NT2/D1 (cell line): ENCODE measurements at regions not wholly inside any gene's neighbourhood (a gene's known extent, or its start where the extent isn't known, plus 50 kb on each side); places are given as distances from the start of the nearest gene placed in this dataset.

Experiments
- DNase-seq: peaks from one replicate; pipeline ENCODE4 v3.0.0-alpha.2; 2011; ENCODE audit warnings: low read depth, low spot score
- H3K27me3 ChIP-seq: 2 replicates; pipeline ENCODE4 v1.6.0; 2011; ENCODE audit warnings: mild to moderate bottlenecking; ENCODE audit not compliant: insufficient read length, insufficient read depth
- H3K36me3 ChIP-seq: 2 replicates; pipeline ENCODE4 v1.6.1; 2011; ENCODE audit warnings: mild to moderate bottlenecking, low read length, mixed read lengths; ENCODE audit not compliant: insufficient read depth, insufficient read length
- H3K4me1 ChIP-seq: 2 replicates; pipeline ENCODE4 v1.5.1; 2011; ENCODE audit not compliant: insufficient read depth, insufficient read length
- H3K4me3 ChIP-seq: 2 replicates; pipeline ENCODE4 v1.5.1; 2011; ENCODE audit warnings: low read depth; ENCODE audit not compliant: insufficient read length
- H3K9ac ChIP-seq: 2 replicates; pipeline ENCODE4 v1.6.0; 2011; ENCODE audit warnings: low read depth; ENCODE audit not compliant: insufficient read length
- H3K9me3 ChIP-seq: 2 replicates; pipeline ENCODE4 v1.5.1; 2011; ENCODE audit warnings: mild to moderate bottlenecking, low read length; ENCODE audit not compliant: insufficient read depth
- SUZ12 ChIP-seq: IDR thresholded peaks from 2 replicates; pipeline ENCODE4 v1.6.1; 2011; ENCODE audit not compliant: insufficient read length, insufficient read depth; ENCODE audit errors: extremely low read depth
- YY1 ChIP-seq: IDR thresholded peaks from 2 replicates; pipeline ENCODE4 v1.6.1; 2011; ENCODE audit not compliant: insufficient read length, insufficient read depth
- ZNF274 ChIP-seq: IDR thresholded peaks from 2 replicates; pipeline ENCODE4 v1.6.1; 2011; ENCODE audit warnings: mild to moderate bottlenecking, low read depth, low read length

DNA sequence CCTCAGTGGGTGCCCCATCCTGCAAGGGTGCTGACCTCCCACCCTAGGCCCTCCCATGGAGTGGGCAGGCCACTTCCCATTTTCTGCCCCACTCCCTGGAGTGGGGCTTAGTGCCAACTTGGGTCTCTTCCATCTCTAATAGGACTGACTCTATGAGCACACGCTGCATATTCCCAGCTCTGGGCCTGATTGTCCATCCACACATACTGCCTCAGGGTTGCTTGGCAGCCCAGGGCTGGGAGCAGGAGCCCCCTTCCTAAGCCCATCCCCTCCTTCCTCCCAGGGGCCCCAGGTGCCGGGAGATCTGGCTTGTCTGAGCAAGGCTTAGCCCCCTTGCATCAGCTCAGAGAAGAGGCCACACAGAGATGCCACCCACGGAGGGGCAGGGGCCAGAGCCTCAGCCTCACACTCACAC, 55.1 kb downstream of the PJA1 start:
- DNase-seq: no peak
- Histone ChIP-seq H3K4me1 (peaks cover 20% of the 10 kb centered on the region), H3K36me3 (no peaks in the 10 kb centered on the region)

DNA sequence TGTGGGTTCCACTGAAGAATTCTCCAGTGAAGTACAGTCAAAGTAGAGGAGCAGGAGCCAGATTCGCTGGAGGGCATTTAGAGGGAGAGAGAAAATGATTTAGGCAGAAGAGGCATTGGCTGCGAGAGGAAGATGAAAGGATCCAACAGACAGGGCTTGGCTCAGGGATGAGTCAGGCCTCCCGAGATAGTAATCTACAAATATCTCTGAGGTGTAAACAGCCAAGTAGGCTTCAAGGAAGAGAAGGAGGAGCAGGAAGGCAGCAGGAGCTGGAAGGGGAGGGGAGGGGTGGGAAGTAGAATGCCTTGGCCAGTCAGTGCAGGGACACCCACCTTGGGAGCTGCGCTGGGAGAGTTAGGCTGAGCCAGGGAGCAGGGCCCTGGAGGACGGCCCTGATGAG, 55.5 kb downstream of the PJA1 start:
- peaks cover 20% of the 10 kb centered on the region for H3K4me1 ChIP-seq
- TF ChIP-seq YY1 (no peak), SUZ12 (no peak), ZNF274 (no peak)

More for the DNA sequence above, 55.1 kb downstream of the PJA1 start:
- Histone ChIP-seq H3K9ac (peak overlapping the region; percentile 26), H3K27me3 (peaks cover 3% of the 10 kb centered on the region), H3K4me3 (no peak overlapping the region), H3K9me3 (no peaks in the 10 kb centered on the region)
- TF ChIP-seq YY1: no peak
- TF ChIP-seq ZNF274: no peak
- no peak for TF ChIP-seq SUZ12

DNA sequence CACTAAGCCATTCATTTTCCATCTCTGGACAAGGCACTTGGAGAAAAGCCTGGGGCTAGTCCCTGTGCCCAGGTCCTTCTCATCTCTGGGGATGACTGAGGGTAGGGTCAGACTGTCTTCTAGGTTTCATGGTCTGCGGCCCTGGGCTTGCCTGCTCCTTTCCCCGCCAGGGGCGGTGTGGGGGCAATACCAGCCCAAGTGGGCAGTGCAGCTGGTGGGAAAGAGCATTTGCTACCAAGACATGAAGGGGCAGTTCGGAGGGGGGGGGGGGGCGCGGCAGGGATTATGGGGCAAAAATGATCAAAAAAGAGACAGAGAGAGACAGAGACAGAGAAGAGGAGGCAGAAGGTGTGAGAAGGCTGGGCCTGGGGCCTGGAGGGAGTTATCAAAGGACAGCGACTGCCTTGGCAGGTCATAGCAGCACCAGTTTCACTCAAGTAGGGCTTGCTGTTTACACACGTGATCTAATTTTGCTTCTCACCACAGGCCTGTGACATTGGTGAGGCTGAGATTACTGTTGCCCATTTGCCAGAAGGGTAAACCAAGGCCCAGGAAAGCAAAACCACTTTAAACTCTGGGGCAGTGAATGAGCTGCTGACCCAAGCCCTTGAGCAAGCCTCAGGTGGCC, 56.1 kb downstream of the PJA1 start:
- H3K9ac ChIP-seq: peak overlapping the region; percentile 62
- TF ChIP-seq SUZ12 (no peak), YY1 (no peak), ZNF274 (no peak)
- peaks cover 22% of the 10 kb centered on the region for H3K4me1 ChIP-seq
- no peaks in the 10 kb centered on the region for H3K9me3 ChIP-seq
- DNase-seq: no peak
- H3K27me3 ChIP-seq: peaks cover 3% of the 10 kb centered on the region
- H3K4me3 ChIP-seq: no peak overlapping the region
- no peaks in the 10 kb centered on the region for H3K36me3 ChIP-seq

More for the DNA sequence above, 55.5 kb downstream of the PJA1 start:
- no peaks in the 10 kb centered on the region for H3K36me3 ChIP-seq
- H3K9ac ChIP-seq: peak overlapping the region; percentile 62
- no peaks in the 10 kb centered on the region for H3K9me3 ChIP-seq
- H3K27me3 ChIP-seq: peaks cover 3% of the 10 kb centered on the region
- peak; percentile 52 for DNase-seq
- no peak overlapping the region for H3K4me3 ChIP-seq

DNA sequence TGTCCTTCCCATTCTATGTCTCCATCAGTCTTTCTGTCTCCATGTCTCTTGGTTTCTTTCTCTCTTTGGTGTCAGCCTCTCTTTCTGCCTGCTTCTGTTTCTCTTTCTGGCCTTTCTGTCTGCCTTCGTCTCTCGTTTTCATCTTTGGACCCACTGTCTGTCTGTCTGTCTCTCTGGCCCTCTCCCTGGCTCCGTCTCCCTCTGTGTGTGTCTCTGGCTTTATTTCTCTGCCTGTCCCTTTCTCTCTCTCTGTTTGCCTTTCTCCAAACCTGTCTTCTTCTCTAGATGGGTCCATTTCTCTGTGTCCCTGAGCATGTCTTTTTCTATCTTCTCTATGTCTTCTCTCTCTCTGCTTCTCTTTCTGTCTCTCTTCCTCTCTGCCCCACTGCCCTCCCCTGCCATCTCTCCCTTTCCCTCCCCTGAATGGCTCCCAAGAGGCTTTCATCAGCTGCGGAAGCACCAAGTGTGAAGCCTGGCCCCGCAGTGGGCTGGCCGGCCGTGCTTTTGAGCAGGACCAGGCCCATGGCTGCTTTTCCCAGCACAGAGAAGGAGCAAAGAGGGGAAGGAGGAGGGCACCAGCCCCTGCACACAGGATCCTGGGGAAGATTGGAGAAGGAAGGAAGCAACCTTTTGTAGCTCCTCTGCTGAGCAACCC, 57.4 kb downstream of the PJA1 start:
- Histone ChIP-seq H3K9me3 (no peaks in the 10 kb centered on the region), H3K27me3 (peaks cover 3% of the 10 kb centered on the region), H3K4me1 (peaks cover 22% of the 10 kb centered on the region), H3K36me3 (no peaks in the 10 kb centered on the region), H3K9ac (peak overlapping the region; percentile 22), H3K4me3 (no peak overlapping the region)
- no peak for DNase-seq
- TF ChIP-seq YY1: no peak
- TF ChIP-seq SUZ12: no peak
- TF ChIP-seq ZNF274: no peak

DNA sequence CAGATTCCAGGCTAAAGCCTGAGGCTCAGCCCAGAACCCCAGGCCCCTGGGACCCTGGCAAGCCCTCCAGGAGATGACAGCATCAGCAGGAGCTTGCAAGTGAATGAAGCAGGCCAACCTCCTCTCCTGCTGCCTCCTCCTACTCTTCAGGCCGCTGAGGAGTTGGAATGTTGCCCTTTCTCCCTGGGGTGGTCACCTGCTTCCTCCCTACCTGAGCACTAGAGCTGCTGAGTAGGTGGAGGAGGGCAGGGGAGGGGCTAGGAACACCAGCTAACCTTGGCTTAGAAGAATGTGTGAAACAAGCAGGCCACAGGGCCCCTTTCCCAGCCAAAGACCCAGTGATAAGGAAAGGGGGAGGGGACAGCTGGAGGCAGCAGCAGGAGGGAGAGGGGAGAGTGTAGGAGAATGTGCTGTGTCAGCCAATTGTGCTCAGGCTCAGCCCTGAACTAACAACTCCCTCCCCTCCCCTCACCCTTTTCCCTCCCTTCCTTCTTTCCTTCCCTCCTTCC, 58.0 kb downstream of the PJA1 start:
- no peak overlapping the region for H3K4me3 ChIP-seq
- peaks cover 22% of the 10 kb centered on the region for H3K4me1 ChIP-seq
- H3K9ac ChIP-seq: peak overlapping the region; percentile 68
- no peaks in the 10 kb centered on the region for H3K27me3 ChIP-seq
- H3K9me3 ChIP-seq: no peaks in the 10 kb centered on the region
- TF ChIP-seq ZNF274 (no peak), SUZ12 (no peak), YY1 (no peak)
- peak; percentile 71 for DNase-seq
- H3K36me3 ChIP-seq: no peaks in the 10 kb centered on the region

DNA sequence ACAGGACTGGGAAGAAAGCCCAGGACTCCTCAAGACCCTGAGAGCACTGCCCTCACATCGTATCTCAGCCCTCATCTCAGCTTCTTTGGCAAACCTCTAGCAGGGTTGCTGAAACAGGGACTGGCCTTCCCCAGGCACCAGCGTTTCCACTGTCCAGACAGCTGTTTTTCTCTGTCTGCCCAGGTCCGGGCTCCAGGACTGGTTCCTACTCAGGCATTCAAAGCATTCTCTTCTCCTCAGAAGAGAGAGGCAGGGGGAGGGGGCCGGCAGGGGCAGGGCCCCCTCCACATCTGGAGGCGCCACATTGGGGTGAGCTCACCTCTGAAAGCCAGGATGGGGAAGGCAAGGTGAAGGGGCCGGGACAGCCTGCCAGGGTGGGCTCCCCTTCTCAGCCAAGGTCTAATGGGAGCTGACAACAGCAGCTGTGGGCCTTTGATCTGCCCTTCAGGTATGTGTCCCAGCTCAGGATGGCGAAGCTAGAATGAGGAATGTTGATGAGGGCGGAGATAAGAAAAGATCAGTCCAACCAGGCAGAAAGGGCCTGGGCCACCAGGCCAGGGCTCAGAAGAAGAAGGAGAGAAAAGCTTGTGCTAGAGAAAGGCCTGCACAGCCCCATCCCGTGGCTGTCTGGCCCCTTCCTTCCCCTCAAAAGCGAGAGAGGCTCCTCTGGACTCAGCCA, 60.4 kb downstream of the PJA1 start:
- Histone ChIP-seq H3K9ac (no peak overlapping the region), H3K27me3 (no peaks in the 10 kb centered on the region), H3K4me3 (no peak overlapping the region), H3K36me3 (no peaks in the 10 kb centered on the region), H3K9me3 (no peaks in the 10 kb centered on the region), H3K4me1 (peaks cover 14% of the 10 kb centered on the region)
- DNase-seq: no peak
- TF ChIP-seq YY1 (no peak), SUZ12 (no peak), ZNF274 (no peak)

DNA sequence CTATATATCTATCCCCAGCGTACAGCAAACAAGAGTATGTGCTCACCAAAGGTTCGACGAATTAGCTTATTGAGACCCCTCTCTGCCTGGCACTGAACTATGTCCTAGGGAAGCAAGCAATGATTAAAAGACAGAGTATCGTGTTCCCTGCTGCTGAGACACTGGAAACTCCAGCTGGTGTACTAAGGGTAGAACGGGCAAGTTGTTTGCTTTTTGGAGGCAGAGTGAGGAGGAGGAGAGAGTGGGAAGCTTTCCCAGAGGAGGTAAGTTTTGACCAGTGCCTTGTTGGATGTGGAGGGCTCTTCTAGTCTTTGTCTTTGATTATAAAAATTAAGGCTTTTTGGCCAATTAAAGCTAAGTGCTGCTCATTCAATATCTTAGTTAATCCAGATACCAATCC, 61.7 kb downstream of the PJA1 start:
- H3K27me3 ChIP-seq: no peaks in the 10 kb centered on the region
- TF ChIP-seq ZNF274 (no peak), YY1 (no peak), SUZ12 (no peak)

More for the DNA sequence above, 61.7 kb downstream of the PJA1 start:
- DNase-seq: no peak
- Histone ChIP-seq H3K4me3 (no peak overlapping the region), H3K9me3 (no peaks in the 10 kb centered on the region), H3K4me1 (peaks cover 8% of the 10 kb centered on the region), H3K36me3 (no peaks in the 10 kb centered on the region), H3K9ac (no peak overlapping the region)
